ENCODE measurements at regions not wholly inside any gene's neighbourhood (a gene's known extent, or its start where the extent isn't known, plus 50 kb on each side); places are given as distances from the start of the nearest gene placed in this dataset.

- H4K20me1 ChIP-seq (ENCODE audit: insufficient read depth, low read length): no peaks in the 10 kb centered on the region
- H3K36me3 ChIP-seq (replicated peaks; ENCODE audit: low read depth, low read length): no peaks in the 10 kb centered on the region
- no peaks in the 10 kb centered on the region for H3K27me3 ChIP-seq (ENCODE audit: low read depth, low read length)
- no peak overlapping the region for H2AFZ ChIP-seq (ENCODE audit: low read depth, low read length)
- H3K4me1 ChIP-seq (ENCODE audit: low read length): no peaks in the 10 kb centered on the region
- no peak overlapping the region for H3K4me3 ChIP-seq (ENCODE audit: low read length)
- no peak overlapping the region for H3K27ac ChIP-seq (ENCODE audit: low read length)
- no peak overlapping the region for H3K9ac ChIP-seq (ENCODE audit: low read length)
- no peaks in the 10 kb centered on the region for H3K79me2 ChIP-seq (ENCODE audit: low read length)
- H3K4me2 ChIP-seq (ENCODE audit: low read length): no peak overlapping the region
- no peaks in the 10 kb centered on the region for H3K9me3 ChIP-seq (ENCODE audit: insufficient read depth, low read length)
- TF ChIP-seq EZH2phosphoT487 (IDR thresholded peaks at IDR 0.05; ENCODE audit: low read depth) (no peak), CTCF (IDR thresholded peaks at IDR 0.05; ENCODE audit: low read depth, low read length) (no peak)
Observed at GRCh38 chr12:19666070-19666469, 226.8 kb downstream of the AEBP2 start.

GRCh38 chr12:19669793-19670192, 230.5 kb downstream of the AEBP2 start:
- TF ChIP-seq CTCF (IDR thresholded peaks at IDR 0.05; ENCODE audit: low read depth, low read length): no peak
- no peak for TF ChIP-seq EZH2phosphoT487 (IDR thresholded peaks at IDR 0.05; ENCODE audit: low read depth)
- Histone ChIP-seq H4K20me1 (ENCODE audit: insufficient read depth, low read length) (no peaks in the 10 kb centered on the region), H3K9me3 (ENCODE audit: insufficient read depth, low read length) (no peaks in the 10 kb centered on the region), H3K27me3 (ENCODE audit: low read depth, low read length) (no peaks in the 10 kb centered on the region), H3K79me2 (ENCODE audit: low read length) (no peaks in the 10 kb centered on the region), H3K27ac (ENCODE audit: low read length) (no peak overlapping the region), H3K4me3 (ENCODE audit: low read length) (no peak overlapping the region), H3K4me1 (ENCODE audit: low read length) (peaks cover 6% of the 10 kb centered on the region), H3K4me2 (ENCODE audit: low read length) (no peak overlapping the region), H2AFZ (ENCODE audit: low read depth, low read length) (no peak overlapping the region), H3K36me3 (replicated peaks; ENCODE audit: low read depth, low read length) (no peaks in the 10 kb centered on the region), H3K9ac (ENCODE audit: low read length) (no peak overlapping the region)

DNA sequence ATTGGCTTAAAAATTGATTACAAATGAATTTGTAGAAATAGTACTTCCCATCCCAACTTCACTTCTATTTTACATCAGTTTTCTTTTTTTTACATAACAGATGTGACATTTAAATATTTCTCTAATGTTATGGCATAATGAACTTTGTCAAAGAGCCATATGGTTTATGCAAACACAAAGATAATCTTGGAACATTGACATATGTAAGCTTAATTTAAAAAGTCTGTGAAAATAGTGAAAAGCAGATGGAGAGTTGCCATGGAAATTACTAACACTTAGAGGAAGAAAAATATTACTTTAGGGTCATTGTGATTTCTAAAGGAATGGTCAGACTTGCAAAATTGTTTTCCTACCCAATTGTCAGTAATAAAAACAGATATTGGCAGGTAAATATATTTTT, 232.4 kb downstream of the AEBP2 start:
- Histone ChIP-seq H3K27ac (ENCODE audit: low read length) (no peak overlapping the region), H3K9me3 (ENCODE audit: insufficient read depth, low read length) (no peaks in the 10 kb centered on the region), H4K20me1 (ENCODE audit: insufficient read depth, low read length) (no peaks in the 10 kb centered on the region), H2AFZ (ENCODE audit: low read depth, low read length) (no peak overlapping the region), H3K79me2 (ENCODE audit: low read length) (no peaks in the 10 kb centered on the region), H3K4me2 (ENCODE audit: low read length) (no peak overlapping the region), H3K4me3 (ENCODE audit: low read length) (no peak overlapping the region), H3K9ac (ENCODE audit: low read length) (no peak overlapping the region), H3K36me3 (replicated peaks; ENCODE audit: low read depth, low read length) (no peaks in the 10 kb centered on the region), H3K4me1 (ENCODE audit: low read length) (peaks cover 12% of the 10 kb centered on the region), H3K27me3 (ENCODE audit: low read depth, low read length) (no peaks in the 10 kb centered on the region)
- TF ChIP-seq CTCF (IDR thresholded peaks at IDR 0.05; ENCODE audit: low read depth, low read length): no peak
- no peak for TF ChIP-seq EZH2phosphoT487 (IDR thresholded peaks at IDR 0.05; ENCODE audit: low read depth)

- no peaks in the 10 kb centered on the region for H4K20me1 ChIP-seq (ENCODE audit: insufficient read depth, low read length)
- no peaks in the 10 kb centered on the region for H3K79me2 ChIP-seq (ENCODE audit: low read length)
- H3K36me3 ChIP-seq (replicated peaks; ENCODE audit: low read depth, low read length): no peaks in the 10 kb centered on the region
- H3K9me3 ChIP-seq (ENCODE audit: insufficient read depth, low read length): no peaks in the 10 kb centered on the region
- H3K27ac ChIP-seq (ENCODE audit: low read length): no peak overlapping the region
- H3K4me1 ChIP-seq (ENCODE audit: low read length): peaks cover 12% of the 10 kb centered on the region
- H3K9ac ChIP-seq (ENCODE audit: low read length): no peak overlapping the region
- no peak overlapping the region for H3K4me2 ChIP-seq (ENCODE audit: low read length)
- H2AFZ ChIP-seq (ENCODE audit: low read depth, low read length): no peak overlapping the region
- H3K4me3 ChIP-seq (ENCODE audit: low read length): no peak overlapping the region
- H3K27me3 ChIP-seq (ENCODE audit: low read depth, low read length): no peaks in the 10 kb centered on the region
- no peak for TF ChIP-seq CTCF (IDR thresholded peaks at IDR 0.05; ENCODE audit: low read depth, low read length)
- no peak for TF ChIP-seq EZH2phosphoT487 (IDR thresholded peaks at IDR 0.05; ENCODE audit: low read depth)
Observed at GRCh38 chr12:19674437-19674836, 235.1 kb downstream of the AEBP2 start.

Data from OCI-LY3 (cell line).